Ramos (cell line): ENCODE measurements at regions not wholly inside any gene's neighbourhood (a gene's known extent, or its start where the extent isn't known, plus 50 kb on each side); places are given as distances from the start of the nearest gene placed in this dataset.

Experiments
- in situ Hi-C: fragments of 300-500 bp; cut with MboI; formaldehyde crosslinking; loops from one replicate; pipeline ENCODE4 v1.14.3; 2022; ENCODE audit warnings: low sequenced_read_pairs; ENCODE audit not compliant: unreplicated experiment

DNA sequence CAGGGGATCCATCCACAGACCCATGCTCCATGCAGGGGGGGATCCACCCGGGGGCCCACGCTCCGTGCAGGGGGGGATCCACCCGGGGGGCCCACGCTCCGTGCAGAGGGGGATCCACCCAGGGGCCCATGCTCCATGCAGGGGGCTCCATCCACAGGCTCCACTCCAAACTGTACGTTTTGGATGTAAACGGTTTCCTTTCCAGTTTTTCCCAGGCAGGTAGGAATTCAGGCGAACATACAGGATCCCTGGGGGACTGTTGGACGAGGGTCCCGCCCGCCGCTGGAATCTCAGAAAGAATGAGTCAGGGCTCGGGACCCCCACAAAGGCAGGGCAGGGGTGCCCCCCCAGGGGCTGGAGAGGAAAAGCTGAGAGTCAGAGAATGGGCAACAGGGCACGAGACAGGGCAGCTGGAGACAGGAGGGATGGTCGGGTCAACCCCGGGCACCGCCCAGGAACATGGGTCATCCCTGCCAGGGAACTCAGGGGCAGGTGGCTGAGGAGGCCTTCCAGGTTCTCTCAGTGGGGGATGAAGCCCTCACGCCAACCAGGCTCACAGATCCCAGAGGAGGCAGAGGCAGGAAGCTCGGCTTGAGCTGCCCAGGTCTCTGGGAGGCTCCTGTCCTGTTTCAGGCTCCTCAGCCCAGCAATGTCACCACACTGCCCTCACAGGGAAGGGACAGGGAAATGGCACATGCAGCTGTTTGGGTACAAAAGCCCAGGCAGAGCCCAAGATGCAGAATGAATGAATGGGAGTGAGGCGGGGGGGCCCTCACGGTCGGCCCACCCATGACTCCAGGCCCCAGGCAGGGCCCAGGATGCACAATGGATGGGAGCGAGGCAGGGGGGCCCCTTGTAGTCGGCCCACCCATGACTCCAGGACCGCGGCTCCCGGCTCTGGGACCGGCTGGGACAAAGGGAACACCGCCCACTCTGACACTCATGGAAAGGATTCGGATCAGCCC is 200.2 kb downstream of the BRD1 start:
- in situ Hi-C loops = no loop called here

DNA sequence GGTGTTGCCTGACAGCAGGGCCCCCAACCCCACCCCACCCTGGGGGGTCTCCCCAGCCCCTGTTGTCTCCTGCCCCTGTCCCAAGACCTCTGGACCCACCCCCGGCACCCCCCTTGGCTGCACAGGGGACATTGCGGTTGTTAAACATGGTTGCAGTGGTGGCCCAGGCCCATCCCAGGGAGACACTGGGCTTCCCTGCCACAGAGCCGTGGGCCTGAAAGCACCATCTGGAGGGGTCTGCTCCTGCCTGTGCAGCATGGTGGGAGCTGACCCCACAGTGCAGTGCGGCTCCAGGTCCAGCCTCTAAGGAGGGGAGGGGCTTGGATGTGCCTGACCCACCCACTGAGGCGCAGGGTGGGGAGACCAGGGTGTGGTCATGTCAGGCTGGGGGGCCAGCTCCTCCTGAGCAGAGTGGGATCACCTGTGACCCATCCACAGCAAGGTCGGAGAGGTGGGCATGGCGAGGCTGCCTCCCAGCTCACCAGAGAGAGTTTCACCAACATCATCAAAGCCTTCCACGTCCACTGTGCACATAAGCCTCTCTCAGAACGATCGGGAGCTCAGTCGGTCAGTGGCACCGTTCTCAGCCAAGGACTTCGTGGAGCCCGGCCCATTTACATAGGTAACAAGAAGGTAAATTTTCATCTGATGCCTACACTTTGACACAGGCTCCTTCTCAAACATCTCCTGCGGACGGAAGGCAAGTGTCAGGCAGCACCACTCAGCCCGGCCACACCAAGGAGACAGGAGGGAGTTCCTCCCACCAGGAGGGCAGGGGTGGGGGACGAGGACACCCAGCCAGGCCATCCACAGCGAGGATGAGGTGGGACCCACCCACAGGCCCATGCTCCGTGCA is 201.1 kb downstream of the BRD1 start:
- in situ Hi-C loops = no loop called here

DNA sequence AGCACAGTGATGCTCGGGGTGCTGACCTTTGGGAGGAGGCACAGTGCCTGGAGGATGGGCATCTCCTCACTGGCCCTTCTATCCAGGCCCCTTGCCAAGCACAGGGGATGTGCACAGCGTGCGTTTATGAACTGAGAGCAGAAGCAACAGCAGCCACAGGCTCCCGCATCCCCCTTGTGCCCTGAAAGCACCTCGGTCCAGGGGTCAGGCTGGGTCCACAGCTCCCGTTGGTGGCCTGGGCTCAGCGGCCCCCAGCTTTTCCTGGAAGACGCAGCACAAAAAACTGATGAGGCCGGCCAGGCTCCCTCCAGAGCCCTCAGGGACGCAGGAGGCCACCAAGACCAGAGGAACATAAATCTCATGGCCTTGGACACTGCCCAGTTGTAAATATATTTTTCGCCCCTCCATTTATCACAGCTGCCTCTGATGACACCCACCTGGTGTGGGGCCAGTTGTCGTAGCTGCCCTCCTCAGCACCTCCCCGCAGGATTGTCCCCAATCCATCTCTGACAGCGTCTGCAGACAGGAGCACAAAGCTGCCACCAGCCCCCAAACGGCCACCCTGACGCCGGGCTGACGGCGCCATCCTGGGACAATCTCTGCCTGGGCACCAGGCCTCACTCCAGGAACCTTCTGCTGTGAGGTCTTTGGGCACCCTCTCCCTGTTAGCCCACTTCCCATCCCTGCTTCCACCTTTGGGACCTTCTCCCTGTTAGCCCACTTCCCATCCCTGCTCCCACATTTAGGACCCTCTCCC is 203.1 kb downstream of the BRD1 start:
- in situ Hi-C loops = no loop called here

DNA sequence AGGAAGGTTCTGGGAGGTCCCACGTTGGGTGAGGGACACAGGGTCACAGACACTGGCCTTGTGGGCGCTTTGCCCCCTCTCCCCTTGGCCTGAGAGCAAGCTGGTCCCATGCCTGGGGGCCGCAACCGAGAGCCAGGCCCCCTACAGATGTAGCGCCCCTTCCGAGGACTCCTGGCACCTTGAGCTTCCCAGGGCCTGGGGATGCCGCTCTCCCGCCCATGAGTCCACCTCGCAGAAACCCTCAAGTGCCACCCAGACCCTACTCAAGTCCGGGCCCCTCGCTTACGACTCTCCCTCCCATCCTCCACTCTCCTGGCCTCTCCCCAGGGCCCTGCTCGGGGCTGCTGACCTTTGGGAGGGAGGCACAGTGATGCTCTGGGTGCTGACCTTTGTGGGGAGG is 204.0 kb downstream of the BRD1 start:
- in situ Hi-C loops = no loop called here

DNA sequence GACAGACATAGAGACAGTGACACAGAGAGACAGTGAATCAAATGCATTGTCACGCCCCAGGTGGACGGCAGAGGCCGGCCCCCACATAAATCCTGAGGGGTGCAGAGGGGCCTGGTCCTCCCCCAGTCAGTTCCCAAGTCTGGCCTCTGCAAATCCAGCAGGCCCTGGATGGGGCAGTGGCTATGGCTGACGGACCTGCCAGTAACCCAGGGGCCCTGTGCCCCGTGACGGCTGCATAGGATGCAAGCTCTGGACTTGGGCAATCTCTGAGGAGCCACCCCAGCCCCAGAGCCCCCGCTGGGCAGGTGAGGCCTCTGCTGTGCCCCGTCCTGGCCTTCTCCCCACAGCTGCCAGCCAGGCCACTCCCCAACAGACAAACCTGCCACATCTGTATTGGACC is 204.5 kb downstream of the BRD1 start:
- in situ Hi-C loops = no loop called here

DNA sequence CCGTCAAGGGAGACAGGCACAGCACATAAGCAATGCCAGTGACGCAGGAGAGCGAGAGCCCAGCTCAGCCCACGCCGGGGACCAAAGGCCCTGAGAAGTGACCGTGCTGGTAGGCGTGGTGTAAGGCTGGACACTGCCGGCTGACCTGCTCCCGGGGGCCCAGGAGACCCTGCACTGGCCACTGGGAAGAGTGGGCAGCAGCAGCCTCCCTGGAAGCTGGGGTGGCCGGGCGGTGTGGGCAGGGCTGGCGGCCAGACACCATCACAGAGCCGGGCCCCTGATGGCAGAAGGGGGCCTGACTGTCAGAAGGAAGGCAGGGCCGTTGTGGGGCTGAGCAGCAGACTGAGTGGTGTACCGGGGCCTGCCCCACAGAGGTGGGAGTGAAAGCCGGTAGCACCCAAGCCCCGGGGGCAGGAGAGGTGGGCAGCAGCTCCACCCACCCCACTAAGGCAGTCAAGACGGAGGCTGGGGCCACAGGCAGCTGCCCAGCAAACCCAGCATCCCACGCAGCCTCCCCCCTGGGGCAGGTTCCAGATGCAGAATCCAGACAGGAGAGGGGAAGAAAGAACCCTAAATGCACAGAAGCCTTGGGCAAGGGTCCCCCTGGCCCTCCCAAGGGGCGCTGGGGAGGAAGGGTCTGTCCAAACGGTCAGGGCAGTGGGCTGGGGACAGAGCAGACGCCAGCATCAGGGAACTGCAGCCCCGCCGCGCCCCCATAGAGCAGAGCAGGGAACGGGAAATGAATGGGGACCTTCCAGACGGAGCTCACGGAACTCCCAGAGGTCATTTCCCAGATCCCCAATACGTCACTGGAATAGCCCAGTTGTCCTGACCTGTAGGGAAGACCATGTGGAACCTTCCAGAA is 205.2 kb downstream of the BRD1 start:
- in situ Hi-C loops = no loop called here

DNA sequence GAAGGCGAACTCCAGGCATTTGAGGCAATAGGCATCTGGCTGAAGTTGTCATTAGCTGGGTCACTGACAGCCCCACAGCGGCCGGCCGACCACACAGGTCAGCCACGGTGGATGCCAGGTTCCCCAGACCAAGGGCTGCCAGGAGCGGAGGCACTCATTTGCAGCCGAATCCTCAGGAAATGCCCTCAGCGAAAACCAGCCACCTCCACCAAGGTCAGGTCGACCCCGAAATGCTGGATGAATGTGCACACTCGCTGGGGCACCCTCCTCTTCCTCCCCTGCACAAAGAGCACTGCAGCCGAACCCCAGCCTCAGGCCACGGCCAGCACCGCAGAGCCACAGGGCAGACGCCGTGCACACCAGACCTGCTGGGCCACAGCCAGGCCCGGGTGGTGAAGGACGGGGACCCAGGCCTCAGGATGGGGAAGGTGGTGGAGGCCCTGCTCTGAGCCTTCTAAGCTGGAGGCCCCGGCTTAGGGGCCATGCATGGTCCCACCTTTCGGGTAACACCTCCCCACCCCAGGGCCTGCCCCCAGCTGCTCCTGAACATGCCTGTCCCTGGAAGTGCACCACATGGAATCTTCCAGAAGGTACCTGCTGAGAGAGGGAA is 206.0 kb downstream of the BRD1 start:
- in situ Hi-C loops = no loop called here

DNA sequence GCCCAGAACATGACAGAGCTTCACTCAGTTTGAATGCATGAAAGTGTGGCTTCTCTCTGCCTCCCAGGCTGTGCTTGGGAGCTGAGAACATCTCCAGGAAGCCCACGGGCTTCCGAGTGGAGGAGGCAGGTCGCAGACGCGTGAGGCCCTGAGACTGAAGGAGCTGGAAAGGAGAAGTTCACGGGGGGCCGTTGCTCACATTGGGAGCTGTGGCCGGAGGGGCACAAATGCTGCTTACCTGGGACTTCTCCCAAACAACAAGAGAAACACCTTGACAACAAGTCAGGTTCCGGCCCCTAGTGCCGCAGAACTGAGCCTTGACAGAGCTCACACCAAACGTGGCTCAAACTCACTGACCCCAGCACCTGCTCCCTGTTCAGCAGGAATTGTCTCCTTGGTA is 207.0 kb downstream of the BRD1 start:
- in situ Hi-C loops = no loop called here

DNA sequence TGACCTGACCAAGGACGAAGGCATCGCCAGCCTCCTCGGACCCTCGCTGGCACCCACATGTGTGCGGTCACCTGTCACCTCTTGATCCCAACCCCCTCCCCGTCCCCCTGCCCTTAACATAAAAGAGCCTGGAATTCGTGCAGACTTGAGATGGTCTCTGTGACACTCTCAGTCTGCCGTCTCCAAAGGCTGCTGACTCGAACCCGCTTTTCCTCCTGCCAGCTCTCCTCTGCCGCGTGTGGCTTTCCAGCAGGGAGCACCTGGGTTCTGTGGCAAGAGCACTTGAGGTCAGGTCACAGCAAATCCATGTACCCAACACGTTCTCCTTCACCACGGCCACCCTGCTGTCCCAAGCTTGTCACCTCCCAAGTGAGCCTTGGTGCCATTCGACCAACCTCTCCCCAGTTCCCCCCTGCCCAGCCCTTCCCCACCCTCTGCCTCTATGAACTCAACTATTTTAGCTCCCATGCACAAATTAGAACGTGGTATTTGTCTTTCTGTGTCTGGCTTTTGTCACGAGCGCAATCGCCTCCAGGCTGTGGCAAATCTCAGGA is 207.6 kb downstream of the BRD1 start:
- in situ Hi-C loops = no loop called here

DNA sequence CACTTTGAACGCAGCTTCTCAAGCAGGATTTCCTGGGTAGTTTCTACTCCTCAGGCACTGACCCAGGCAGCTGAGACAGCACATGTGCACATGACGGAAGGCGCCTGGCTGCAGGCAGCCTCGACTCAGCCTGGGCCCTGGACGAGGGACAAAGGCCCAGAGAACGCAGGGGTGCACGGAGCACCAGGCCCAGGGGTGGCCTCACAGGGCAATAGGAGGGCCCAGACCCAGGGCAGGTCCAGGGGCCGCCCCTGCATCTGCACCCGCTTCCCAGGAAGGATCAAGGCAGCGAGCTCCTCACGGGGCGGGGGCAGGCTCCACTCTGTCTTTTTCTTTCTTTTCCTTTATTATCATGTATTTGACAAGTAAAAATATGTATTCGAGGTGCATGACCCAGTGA is 208.4 kb downstream of the BRD1 start:
- in situ Hi-C loops = no loop called here

DNA sequence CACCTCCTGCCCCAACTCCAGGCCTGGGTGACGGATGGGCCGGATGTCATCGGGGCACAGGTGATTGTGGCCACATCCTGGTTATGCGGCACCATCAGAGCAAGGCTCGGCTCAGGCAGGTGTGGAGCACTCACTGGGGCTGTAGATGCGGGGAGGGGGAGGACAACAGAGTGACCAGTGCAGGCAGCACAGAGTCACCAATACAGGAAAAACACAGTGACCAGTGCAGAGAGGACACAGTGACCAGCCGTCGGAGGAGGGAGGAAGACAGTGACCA is 209.1 kb downstream of the BRD1 start:
- in situ Hi-C loops = no loop called here

DNA sequence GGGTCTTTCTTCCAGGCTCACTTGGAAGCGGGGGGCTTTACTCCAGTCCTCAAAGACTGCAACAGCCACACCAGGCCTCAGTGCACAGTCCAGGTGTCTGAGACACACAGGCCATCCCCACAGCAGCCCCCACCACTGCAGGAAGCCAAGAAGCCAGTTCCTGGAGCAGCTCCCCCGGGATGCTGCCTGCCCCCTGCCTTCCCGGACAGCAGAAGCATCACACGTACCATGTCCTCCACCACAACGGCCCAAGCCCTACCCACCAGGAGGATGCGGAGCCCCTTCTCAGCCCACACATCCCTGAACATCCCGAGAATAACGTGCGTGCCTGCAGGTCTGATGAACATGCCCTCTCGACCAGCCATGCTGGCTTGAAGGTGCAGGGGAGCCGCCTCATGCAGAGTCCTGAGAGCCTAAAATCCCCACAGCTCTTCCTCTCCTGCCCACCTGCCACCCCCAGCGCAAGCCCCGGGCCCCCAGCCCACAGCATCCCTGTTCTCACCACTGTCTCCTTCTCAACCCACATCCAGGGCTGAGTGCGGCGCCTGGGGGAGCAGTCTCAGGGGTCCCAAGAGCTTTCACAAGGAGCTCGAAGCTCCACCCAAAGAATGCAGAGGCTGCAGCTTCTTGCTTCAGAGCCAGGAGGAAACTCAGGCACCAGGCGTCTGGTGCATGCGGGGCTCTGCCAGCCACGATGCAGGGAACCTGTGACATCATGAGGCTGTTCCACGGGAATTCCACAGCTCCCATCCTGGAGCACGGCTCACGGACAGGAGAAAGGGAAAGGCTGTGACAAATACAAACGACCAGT is 209.6 kb downstream of the BRD1 start:
- in situ Hi-C loops = no loop called here

DNA sequence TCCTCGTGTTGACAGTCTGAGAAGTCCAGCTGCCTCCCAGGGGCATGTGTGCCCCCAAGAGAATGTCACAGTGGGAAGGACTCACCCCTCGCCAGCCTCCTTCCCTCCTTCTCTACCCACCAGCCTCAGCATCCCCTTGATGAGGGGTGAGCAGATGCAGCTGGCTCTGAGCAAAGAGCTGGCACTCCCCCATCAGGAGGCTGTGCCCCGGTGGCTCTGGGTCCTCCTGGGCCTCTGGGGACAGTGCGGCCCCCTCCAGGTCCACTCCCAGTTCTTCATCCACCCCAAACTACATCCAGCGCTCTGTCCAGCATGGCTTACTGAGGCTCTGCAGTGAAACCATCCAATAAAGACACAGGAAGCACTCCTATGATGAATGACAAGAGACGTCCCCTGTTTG is 210.4 kb downstream of the BRD1 start:
- in situ Hi-C loops = no loop called here

DNA sequence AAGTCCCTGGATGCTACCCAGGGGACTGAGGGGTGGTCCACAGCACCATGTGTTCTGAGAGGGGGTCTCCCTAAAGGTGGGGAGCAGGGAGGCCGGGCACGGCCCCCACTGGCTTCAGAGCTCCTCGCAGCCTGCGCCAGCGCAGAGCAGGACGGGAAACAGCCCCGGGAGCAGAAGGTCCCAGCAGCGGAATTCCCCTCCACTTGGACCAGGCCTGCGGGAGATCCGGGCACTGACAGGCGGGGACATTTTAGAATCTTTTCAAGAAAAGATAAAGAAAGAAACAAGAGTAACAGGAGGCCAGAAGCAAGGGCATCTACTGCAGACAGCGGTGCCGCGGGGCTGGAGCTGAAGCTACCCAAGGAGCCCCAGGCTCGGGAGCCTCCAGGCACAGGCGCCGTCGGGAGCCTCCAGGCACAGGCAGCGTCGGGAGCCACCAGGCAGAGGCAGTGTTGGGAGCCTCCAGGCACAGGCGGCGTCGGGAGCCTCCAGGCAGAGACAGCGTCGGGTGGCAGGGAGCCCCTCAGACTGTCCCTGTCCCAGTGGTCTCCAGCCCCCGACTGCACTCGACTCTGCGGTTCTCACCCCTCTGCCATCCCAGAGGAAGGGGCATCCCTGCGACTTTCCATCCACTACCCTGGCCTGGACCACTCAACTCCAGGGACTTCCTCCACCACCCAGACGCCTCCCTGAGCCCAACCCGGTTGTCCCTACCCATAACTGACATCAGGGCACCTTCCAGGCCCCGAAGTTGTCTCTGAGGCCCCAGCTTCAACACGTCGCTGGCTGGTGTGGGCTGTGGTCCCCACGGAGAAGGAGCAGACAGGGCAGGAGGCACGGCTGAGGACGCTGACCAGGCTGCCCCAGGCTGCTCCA is 211.1 kb downstream of the BRD1 start:
- in situ Hi-C loops = no loop called here

DNA sequence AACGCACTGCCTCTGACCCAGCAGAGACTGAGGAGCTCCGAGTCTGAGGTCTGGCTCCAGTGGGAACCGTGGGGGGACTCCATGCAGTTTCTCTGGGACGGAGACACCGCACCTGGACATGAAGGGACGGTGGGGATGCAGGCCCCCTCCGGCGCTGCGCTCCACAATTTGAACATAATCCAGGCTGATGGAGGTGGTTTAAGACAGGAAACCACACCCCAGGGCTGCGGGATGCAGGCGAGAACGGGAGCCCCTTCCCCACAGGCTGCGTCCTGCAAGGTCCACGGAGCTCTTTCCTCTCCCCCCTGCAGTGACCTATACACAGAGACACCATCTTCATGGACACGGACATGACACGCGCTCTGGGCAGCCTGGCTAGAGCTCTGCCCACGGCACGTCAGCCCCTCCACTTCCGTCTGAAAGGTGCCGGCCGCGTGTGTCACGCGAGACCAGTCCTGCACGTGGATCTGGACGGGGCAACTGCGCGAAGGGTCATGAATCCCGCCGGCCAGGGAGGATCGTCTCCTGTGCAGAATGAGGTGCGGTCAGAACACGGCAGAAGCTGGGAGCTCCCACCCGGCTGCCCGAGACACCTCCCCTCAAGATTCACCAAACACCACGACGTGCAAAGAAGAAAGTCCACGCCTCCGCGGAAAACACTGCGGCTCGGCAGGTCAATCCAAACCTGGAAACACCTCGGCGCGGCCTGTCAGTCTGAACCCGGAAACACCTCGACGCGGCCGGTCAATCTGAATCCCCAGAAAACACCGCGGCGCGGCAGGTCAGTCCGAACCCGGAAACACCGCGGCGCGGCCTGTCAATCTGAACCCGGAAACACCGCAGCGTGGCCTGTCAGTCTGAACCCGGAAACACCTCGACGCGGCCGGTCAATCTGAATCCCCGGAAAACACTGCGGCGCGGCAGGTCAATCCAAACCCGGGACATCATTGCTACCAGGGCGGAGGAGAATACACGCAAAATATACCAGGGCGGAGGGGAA is 212.4 kb downstream of the BRD1 start:
- in situ Hi-C loops = no loop called here

DNA sequence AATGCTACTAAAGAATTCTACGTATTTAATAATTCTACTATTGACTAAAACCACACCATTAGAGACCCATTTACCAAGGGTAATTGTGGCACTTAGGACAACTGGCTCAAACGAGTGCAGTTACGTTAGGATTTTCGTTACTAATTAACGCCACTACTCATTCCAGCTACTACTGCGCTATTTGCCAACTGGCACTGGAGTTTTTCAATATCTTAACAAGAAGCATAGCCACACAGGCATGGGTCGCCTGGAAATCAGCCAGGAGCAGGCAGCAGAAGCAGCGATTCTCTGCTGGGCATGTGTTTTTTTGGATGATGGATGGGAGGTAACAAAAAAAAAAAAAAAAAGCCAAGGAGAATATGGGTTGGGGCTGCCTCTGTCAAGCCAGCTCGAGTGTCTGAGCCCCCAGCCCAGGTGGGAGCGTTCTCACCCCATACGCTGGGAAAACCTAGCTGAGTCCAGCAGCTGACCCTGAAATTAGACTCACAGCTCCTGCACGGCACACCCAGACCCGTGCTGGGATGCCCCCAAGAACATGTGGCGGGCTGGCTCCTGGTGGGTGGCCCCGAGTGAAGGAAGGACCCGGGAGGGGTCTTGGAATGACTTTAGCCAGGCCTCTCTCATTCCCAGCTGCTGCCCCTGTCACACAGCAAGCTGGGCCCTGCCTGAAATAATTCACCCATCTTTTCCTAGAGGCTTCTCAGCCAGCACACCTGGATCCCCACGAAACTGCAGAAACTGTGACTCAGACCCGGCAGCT is 214.0 kb downstream of the BRD1 start:
- in situ Hi-C loops = no loop called here
